K562 (cell line): ENCODE measurements at regions not wholly inside any gene's neighbourhood (a gene's known extent, or its start where the extent isn't known, plus 50 kb on each side); places are given as distances from the start of the nearest gene placed in this dataset.

Experiments
- ATAC-seq: fragments of 200-7000 bp; cut with Tn5 transposase; 3 replicates; pipeline ENCODE4 v1.9.1; 2020; ENCODE audit warnings: moderate library complexity
- BruUV-seq: library from RNA; stranded (reverse); fragments of 400-500 nt; replicated peaks from 2 replicates; lab custom pipeline; 2021; lab: Mats Ljungman, UMichigan
- CTCF ChIA-PET: fragments of 300-600 bp; formaldehyde crosslinking; extraction: SDS; loops from one replicate; lab custom pipeline; 2021; ENCODE audit warnings: low intra/inter-chr PET ratio; lab: Yijun Ruan, JAX
- POLR2A ChIA-PET: fragments of 300-600, 350-650 bp; sonication (Branson Sonifier 250); formaldehyde crosslinking; extraction: SDS; loops from one replicate; lab custom pipeline; 2021; ENCODE audit warnings: antibody characterized with exemption, inconsistent platforms; lab: Yijun Ruan, JAX
- DNase-seq, 4 experiments: peaks; one replicate each; pipeline versions ENCODE4 v3.0.0 to v3.0.0-alpha.2; 2011 to 2018; ENCODE audit warnings: low spot score in 3 of 4, mixed read lengths in 3 of 4; ENCODE audit errors: extremely low read depth in 1 of 4
- FAIRE-seq: peaks from 2 replicates; lab custom pipeline; 2011; peaks lifted over from hg19 to GRCh38; lab: Jason Lieb, UNC
- H2AFZ ChIP-seq: 2 replicates; pipeline ENCODE4 v1.6.0; 2011; ENCODE audit warnings: low read depth, low read length, control low read depth, inconsistent platforms
- H3K27ac ChIP-seq: fragments of 200-600 bp; 3 replicates; pipeline ENCODE4 v1.8.0; 2011; ENCODE audit warnings: low read depth, mild to moderate bottlenecking, control low read depth, inconsistent platforms, low read length, moderate library complexity, mixed read lengths; ENCODE audit errors: extremely low read depth
- H3K27me3 ChIP-seq, 2 experiments: fragments of 300-600 bp in 1 of 2; 2 replicates in 1 of 2; 3 replicates in 1 of 2; pipeline versions ENCODE4 v1.6.0 to v1.8.0; 2011; ENCODE audit warnings: inconsistent platforms in 2 of 2, low read length in 2 of 2, mild to moderate bottlenecking in 1 of 2, mixed read lengths in 1 of 2, moderate library complexity in 1 of 2; ENCODE audit not compliant: control insufficient read depth in 2 of 2, insufficient read depth in 2 of 2
- H3K36me3 ChIP-seq: fragments of 300-600 bp; 3 replicates; pipeline ENCODE4 v1.8.0; 2011; ENCODE audit warnings: mild to moderate bottlenecking, low read length, inconsistent platforms; ENCODE audit not compliant: control insufficient read depth, insufficient read depth
- H3K4me1 ChIP-seq, 2 experiments: fragments of 200-600 bp in 1 of 2; replicated peaks in 1 of 2; 2 replicates in 1 of 2; 3 replicates in 1 of 2; pipeline versions ENCODE4 v1.5.1 to v1.8.0; 2011; ENCODE audit warnings: inconsistent platforms in 2 of 2, low read length in 2 of 2, mild to moderate bottlenecking in 1 of 2, mixed read lengths in 1 of 2, moderate library complexity in 1 of 2; ENCODE audit not compliant: control insufficient read depth in 2 of 2, insufficient read depth in 2 of 2
- H3K4me2 ChIP-seq: 2 replicates; pipeline ENCODE4 v1.6.1; 2011; ENCODE audit warnings: low read length, control low read depth, inconsistent platforms, mixed read lengths; ENCODE audit not compliant: insufficient read depth
- H3K4me3 ChIP-seq: fragments of 200-600 bp; sonication (generic), shearing (Covaris generic); 2 replicates; pipeline ENCODE4 v1.5.1; 2016; ENCODE audit warnings: control low read depth, inconsistent platforms
- H3K79me2 ChIP-seq: fragments of 200-600 bp; 3 replicates; pipeline ENCODE4 v1.8.0; 2011; ENCODE audit warnings: low read length, inconsistent platforms; ENCODE audit not compliant: control insufficient read depth, insufficient read depth
- H3K9ac ChIP-seq, 2 experiments: 2 replicates each; pipeline versions ENCODE4 v1.6.0 to v1.6.1; 2011; ENCODE audit warnings: low read depth in 2 of 2, low read length in 2 of 2, control low read depth in 1 of 2, inconsistent platforms in 1 of 2, mild to moderate bottlenecking in 1 of 2, mixed read lengths in 1 of 2; ENCODE audit not compliant: insufficient read depth in 1 of 2
- H3K9me1 ChIP-seq: one replicate; pipeline ENCODE4 v1.6.0; 2011; ENCODE audit warnings: inconsistent platforms, mild to moderate bottlenecking, low read length, moderate library complexity; ENCODE audit not compliant: control insufficient read depth, insufficient read depth
- H3K9me3 ChIP-seq: replicated peaks from 2 replicates; pipeline ENCODE4 v1.5.1; 2011; ENCODE audit warnings: low read depth, low read length, inconsistent platforms; ENCODE audit not compliant: control insufficient read depth, insufficient read depth
- H4K20me1 ChIP-seq: replicated peaks from 2 replicates; pipeline ENCODE4 v1.6.1; 2011; ENCODE audit warnings: low read length, inconsistent platforms, mixed read lengths; ENCODE audit not compliant: control insufficient read depth, insufficient read depth
- CBFB ChIP-seq: sonication (generic); formaldehyde crosslinking; IDR thresholded peaks from 2 replicates; pipeline ENCODE4 v1.4.0; 2020; ENCODE audit warnings: mild to moderate bottlenecking, missing genetic modification reagents
- FOSL1 ChIP-seq: fragments of 200-800 bp; sonication (Bioruptor generic); conservative IDR thresholded peaks from 2 replicates; pipeline ENCODE4 v1.6.1; 2016; ENCODE audit warnings: missing genetic modification characterization, missing compliant biosample characterization
- MEIS2 ChIP-seq: fragments of 450-650 bp; IDR thresholded peaks from 2 replicates; pipeline ENCODE4 v1.6.1; 2014; ENCODE audit warnings: mild to moderate bottlenecking; ENCODE audit not compliant: partially characterized antibody
- MYC ChIP-seq, 2 experiments: fragments of 250-450 bp in 1 of 2; sonication (Bioruptor Pico) in 1 of 2; IDR thresholded peaks; 2 replicates each; pipeline versions ENCODE4 v1.5.1 to v1.6.1; 2012 to 2021; ENCODE audit warnings: low read depth in 2 of 2, borderline replicate concordance in 1 of 2, improper control_type of control experiment in 1 of 2, low read length in 1 of 2, mild to moderate bottlenecking in 1 of 2, moderate library complexity in 1 of 2
- POLR2G ChIP-seq: fragments of 200-400 bp; formaldehyde crosslinking; IDR thresholded peaks from 2 replicates; pipeline ENCODE4 v1.6.1; 2017; ENCODE audit warnings: low read depth, mild to moderate bottlenecking, antibody characterized with exemption, low read length, moderate library complexity
- POU5F1 ChIP-seq: fragments of 150-350 bp; IDR thresholded peaks from 2 replicates; pipeline ENCODE4 v1.6.1; 2014; ENCODE audit warnings: borderline replicate concordance, low read length, low read depth, mild to moderate bottlenecking; ENCODE audit not compliant: partially characterized antibody
- SMAD3 ChIP-seq: fragments of 450-650 bp; formaldehyde crosslinking; conservative IDR thresholded peaks from 2 replicates; pipeline ENCODE4 v1.4.0; 2020; ENCODE audit warnings: mild to moderate bottlenecking
- SREBF2 ChIP-seq: sonication (generic); formaldehyde crosslinking; IDR thresholded peaks from 2 replicates; pipeline ENCODE4 v1.4.0; 2020; ENCODE audit warnings: mild to moderate bottlenecking, missing genetic modification reagents
- TEAD4 ChIP-seq, 2 experiments: sonication (generic) in 1 of 2; formaldehyde crosslinking in 1 of 2; IDR thresholded peaks; 2 replicates each; pipeline versions ENCODE4 v1.6.1 to v1.8.0; 2012 to 2022; ENCODE audit warnings: borderline replicate concordance in 1 of 2, inconsistent platforms in 1 of 2, low read length in 1 of 2, mild to moderate bottlenecking in 1 of 2, missing genetic modification reagents in 1 of 2
- ZNF263 ChIP-seq: sonication (generic); formaldehyde crosslinking; IDR thresholded peaks from 2 replicates; pipeline ENCODE4 v1.8.0; 2022; ENCODE audit warnings: mild to moderate bottlenecking, missing genetic modification reagents, borderline replicate concordance
- ZNF778 ChIP-seq: fragments of 450-650 bp; formaldehyde crosslinking; IDR thresholded peaks from 2 replicates; pipeline ENCODE4 v1.4.0; 2020; ENCODE audit warnings: mild to moderate bottlenecking, moderate library complexity
- WGBS: fragments of 100-300 bp; shearing (Covaris generic); methylation state at CpG from one replicate; pipeline ENCODE4 v1.1.6; 2016; ENCODE audit warnings: low coverage, mixed read lengths; ENCODE audit not compliant: insufficient coverage; ENCODE audit errors: missing lambda C conversion rate; 5-methylcytosine and 5-hydroxymethylcytosine counted together
- in situ Hi-C: fragments of 300-500 bp; cut with MboI; formaldehyde crosslinking; loops from 4 replicates; pipeline ENCODE4 v1.15.0; 2018; ENCODE audit warnings: inconsistent platforms, mixed read lengths
- intact Hi-C: fragments of 100-400 bp; cut with micrococcal nuclease; formaldehyde crosslinking; loops from 2 replicates; pipeline ENCODE4 v1.14.2; 2022
- TF ChIP-seq, protein P1 (sequence below): sonication (generic); formaldehyde crosslinking; IDR thresholded peaks from 2 replicates; pipeline ENCODE4 v1.8.1; 2022; ENCODE audit warnings: missing genetic modification reagents
- TF ChIP-seq, protein P2 (sequence below): fragments of 250-450 bp; sonication (Bioruptor Pico); IDR thresholded peaks from 2 replicates; pipeline ENCODE4 v1.6.1; 2021; ENCODE audit warnings: mild to moderate bottlenecking
- TF ChIP-seq, protein P3 (sequence below): fragments of 450-650 bp; formaldehyde crosslinking; IDR thresholded peaks from 2 replicates; pipeline ENCODE4 v1.4.0; 2020; ENCODE audit warnings: mild to moderate bottlenecking, moderate library complexity

DNA sequence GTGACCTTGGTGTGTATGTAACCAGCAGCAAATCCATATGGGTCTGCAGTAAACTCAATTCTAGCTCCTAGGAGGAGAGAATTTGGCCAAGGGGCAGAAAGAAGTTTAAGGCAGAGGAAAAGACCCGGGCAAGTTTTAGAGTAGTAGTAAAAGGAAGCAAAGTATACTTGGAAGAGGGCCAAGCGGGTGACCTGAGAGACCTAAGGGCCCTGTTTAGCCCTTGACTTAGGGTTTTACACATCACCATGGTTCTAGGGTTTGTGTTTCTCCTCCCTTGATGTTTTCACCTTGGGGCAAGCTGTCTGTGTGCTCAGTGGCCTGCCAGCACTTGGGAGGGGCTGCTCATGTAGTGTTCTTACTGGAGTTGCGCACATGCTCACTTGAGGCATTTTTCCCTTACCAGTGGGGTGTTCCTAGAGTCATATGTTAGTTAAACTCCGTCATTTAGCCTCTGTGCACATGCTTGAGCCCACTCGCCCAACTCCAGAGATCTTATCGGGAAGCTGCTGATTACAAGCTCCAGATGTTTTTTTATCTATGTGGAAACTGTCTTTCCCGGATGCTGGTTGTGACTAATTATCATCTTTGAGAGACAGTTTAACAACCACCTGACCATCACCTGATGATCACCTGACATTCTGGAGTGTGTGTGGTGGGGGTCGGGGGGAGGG, 137.6 kb upstream of the PRSS1 start:
- H3K4me2 ChIP-seq: no peak overlapping the region
- DNase-seq (no peak), ATAC-seq (no peak), FAIRE-seq (no peak)
- H3K9ac ChIP-seq: no peak overlapping the region
- no peaks in the 10 kb centered on the region for H3K79me2 ChIP-seq
- H3K27me3 ChIP-seq: peaks cover 4 to 11% of the 10 kb centered on the region in 2 experiments; a peak in 1 of 5 replicates
- H3K36me3 ChIP-seq: no peaks in the 10 kb centered on the region
- CTCF ChIA-PET: interaction anchor here (1.0 kb wide), 1 partner anchor 18 kb away, joined by 3 read pairs; no protein-coding TSS in a partner anchor
- H3K4me1 ChIP-seq: no peaks in the 10 kb centered on the region; a peak in 1 of 5 replicates
- no peak overlapping the region for H3K27ac ChIP-seq
- POLR2A ChIA-PET: no interaction called here
- no peaks in the 10 kb centered on the region for H3K9me1 ChIP-seq
- intact Hi-C loops (no loop called here), in situ Hi-C loops (no loop called here)
- no TSS peak for BruUV-seq
- no peaks in the 10 kb centered on the region for H3K9me3 ChIP-seq
- H3K4me3 ChIP-seq: no peak overlapping the region
- no peaks in the 10 kb centered on the region for H4K20me1 ChIP-seq
- 7% methylated on average over 7 of the region's 8 CpGs for WGBS
- H2AFZ ChIP-seq: no peak overlapping the region
- peak; percentile 14 for TF ChIP-seq MEIS2
- no peak for TF ChIP-seq ZNF778
- peak; percentile 82 for TF ChIP-seq FOSL1 (tag)
- TF ChIP-seq MYC (IDR thresholded peaks at IDR 0.05; ENCODE audit: low read depth, low read length): 0 out of 2 replicates have a peak, but pooled peaks have one; percentile 17
- no peak for TF ChIP-seq MYC (CRISPR knock-in tag; IDR thresholded peaks at IDR 0.05; ENCODE audit: borderline replicate concordance, low read depth)
- no peak for TF ChIP-seq SREBF2 (CRISPR knock-in tag)
- TF ChIP-seq, protein P1, sequence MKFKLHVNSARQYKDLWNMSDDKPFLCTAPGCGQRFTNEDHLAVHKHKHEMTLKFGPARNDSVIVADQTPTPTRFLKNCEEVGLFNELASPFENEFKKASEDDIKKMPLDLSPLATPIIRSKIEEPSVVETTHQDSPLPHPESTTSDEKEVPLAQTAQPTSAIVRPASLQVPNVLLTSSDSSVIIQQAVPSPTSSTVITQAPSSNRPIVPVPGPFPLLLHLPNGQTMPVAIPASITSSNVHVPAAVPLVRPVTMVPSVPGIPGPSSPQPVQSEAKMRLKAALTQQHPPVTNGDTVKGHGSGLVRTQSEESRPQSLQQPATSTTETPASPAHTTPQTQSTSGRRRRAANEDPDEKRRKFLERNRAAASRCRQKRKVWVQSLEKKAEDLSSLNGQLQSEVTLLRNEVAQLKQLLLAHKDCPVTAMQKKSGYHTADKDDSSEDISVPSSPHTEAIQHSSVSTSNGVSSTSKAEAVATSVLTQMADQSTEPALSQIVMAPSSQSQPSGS: no peak
- TF ChIP-seq ZNF263 (CRISPR knock-in tag): no peak
- TF ChIP-seq SMAD3 (CRISPR knock-in tag): no peak
- TF ChIP-seq POU5F1: no peak
- TF ChIP-seq TEAD4 (IDR thresholded peaks at IDR 0.05; ENCODE audit: low read length): peak; percentile 28; the same call in 1 of the 2 replicates
- no peak for TF ChIP-seq TEAD4 (CRISPR knock-in tag; IDR thresholded peaks at IDR 0.05; ENCODE audit: borderline replicate concordance)
- TF ChIP-seq, protein P2, sequence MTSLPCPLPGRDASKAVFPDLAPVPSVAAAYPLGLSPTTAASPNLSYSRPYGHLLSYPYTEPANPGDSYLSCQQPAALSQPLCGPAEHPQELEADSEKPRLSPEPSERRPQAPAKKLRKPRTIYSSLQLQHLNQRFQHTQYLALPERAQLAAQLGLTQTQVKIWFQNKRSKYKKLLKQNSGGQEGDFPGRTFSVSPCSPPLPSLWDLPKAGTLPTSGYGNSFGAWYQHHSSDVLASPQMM (CRISPR knock-in tag): no peak
- no peak for TF ChIP-seq POLR2G
- no peak for TF ChIP-seq CBFB (CRISPR knock-in tag)
- TF ChIP-seq, protein P3, sequence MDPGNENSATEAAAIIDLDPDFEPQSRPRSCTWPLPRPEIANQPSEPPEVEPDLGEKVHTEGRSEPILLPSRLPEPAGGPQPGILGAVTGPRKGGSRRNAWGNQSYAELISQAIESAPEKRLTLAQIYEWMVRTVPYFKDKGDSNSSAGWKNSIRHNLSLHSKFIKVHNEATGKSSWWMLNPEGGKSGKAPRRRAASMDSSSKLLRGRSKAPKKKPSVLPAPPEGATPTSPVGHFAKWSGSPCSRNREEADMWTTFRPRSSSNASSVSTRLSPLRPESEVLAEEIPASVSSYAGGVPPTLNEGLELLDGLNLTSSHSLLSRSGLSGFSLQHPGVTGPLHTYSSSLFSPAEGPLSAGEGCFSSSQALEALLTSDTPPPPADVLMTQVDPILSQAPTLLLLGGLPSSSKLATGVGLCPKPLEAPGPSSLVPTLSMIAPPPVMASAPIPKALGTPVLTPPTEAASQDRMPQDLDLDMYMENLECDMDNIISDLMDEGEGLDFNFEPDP: no peak
